Urothelium cell line (cell line): ENCODE measurements at regions not wholly inside any gene's neighbourhood (a gene's known extent, or its start where the extent isn't known, plus 50 kb on each side); places are given as distances from the start of the nearest gene placed in this dataset.

ENCODE experiments used
- DNase-seq: peaks from one replicate; pipeline ENCODE4 v3.0.0; 2011; ENCODE audit warnings: low spot score, mixed read lengths
- FAIRE-seq: peaks from 2 replicates; lab custom pipeline; 2011; peaks lifted over from hg19 to GRCh38; lab: Jason Lieb, UNC

DNA sequence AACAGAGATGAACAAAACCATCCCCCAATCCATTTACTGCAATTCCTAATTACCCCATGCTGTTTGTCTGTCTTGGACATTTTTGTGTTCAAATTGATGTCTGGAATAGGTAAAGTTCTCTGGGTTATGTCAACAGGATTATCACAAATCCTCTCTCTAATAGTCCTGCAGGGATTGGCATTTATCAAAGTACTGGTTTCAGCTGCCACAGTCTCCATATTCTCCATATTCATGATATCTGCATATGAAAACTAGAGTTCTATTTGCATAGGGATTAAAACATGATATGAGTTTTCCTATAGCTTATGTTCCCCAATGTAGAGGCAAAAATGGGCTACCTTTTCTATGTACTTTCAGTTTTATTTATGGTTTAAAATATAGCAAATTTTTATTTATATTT lies 355.8 kb downstream of the ADRA2A start:
- DNase-seq: no peak
- no peak for FAIRE-seq

DNA sequence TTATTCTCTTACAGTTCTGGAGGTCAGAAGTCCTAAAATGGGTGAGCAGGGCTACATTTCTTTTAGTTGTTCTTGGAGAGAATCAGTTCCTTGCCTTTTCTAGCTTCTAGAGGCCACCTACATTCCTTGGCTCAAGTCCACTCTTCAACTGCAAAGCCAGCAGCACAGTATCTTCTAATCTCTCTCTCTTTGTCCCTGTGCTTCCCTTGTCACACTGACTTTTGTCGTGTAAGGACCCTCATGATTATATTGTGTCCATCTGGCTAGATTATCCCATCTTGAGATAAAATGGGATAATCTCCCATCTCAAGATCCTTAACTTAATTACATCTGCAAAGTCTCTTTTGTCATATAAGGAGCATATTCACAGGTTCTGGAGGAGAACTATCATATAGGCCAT lies 359.0 kb downstream of the ADRA2A start:
- DNase-seq: no peak
- no peak for FAIRE-seq

DNA sequence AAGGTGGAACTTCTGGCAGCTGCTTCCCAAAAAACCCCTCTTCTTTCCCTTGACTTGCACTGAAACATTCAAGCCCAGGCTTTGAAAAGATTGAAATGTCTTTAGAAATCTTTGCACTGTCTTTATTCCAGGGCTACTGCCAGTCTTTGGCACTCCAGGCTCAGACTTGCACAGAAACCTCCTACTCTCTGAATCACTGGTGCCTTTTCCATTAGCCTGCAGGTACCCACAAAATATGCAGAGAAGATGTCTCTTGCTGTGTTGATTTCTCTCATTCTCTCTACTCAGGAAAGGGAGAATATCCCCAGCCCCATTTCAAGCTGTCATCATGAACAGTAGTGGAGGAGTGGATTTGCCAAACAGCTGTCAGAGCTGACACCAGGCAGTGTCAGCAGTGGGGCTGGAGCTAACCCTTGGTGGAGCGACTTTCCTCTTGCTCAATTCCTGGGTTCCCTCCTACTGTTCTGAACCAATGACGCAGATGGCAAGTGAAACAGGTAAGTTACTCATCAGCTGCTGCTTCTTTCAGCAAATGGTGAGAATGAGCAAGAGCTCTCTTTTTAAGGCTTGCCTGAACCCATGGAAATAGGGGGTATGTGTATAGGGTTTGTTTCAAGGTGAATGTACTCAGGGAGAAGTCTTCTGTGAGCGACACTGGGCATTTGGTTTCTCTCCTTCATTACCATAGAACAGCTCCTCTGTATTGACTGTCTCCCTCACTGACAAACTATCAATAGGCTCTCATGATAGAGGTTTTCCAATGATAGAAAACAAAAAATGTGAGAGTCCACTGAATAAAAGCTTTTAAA lies 362.4 kb downstream of the ADRA2A start:
- FAIRE-seq: no peak
- no peak for DNase-seq

DNA sequence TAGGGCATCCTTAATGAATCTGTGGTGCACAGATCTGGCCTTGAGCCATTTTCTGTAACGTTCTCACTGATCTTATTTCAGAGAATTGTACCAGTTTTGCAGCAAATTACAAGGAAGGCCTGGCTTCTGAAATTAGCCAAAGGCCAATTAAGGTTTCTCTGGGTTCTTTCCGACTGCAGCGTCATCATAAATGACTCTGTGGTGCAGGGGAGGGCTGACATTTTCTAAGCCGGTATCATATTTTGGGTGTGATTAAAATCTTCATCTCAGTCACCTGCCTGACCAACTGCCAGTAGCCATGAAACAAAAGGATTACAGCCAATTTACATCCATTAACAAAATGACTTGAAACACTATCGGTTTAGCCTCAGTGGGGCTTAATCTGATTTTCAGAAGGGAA lies 363.7 kb downstream of the ADRA2A start:
- DNase-seq (no peak), FAIRE-seq (no peak)

DNA sequence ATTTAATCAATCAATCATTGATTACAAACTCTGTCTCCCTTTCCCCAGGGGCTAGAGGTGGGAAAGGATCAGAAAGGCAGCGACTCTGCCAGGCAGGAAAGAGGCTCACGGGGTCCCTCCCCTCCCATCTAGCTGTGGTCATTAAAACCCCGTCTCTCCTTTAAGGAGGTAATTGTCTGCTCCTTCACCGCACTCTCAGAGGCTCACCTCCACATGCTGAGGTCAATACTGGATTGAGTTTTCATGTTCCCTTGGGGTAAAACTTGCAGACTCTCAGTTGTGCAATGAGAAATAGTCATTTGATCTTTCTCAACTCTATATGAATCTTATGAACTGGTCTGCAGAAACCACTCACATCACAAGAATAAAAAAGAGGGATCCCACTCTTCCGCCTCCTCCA lies 368.8 kb downstream of the ADRA2A start:
- FAIRE-seq (no peak), DNase-seq (no peak)

DNA sequence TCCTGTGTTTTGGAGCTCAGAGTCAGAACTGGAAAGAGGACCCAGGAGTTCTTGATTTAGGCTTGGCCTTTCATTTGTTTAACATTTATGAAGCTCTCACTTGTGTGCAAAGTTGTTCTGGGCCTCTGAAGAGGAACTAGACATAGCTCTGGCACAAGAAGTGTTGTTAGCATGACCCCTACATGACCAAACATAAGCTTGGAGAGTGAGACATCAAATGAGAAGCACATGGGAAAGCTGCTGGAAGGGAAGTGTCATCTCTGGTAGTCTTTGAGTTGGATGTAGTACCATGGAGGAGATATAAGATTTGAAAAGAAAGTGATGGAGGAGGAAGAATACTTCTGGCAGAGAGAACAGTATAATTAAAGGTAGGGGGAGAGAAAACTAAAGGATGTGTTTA lies 370.1 kb downstream of the ADRA2A start:
- FAIRE-seq: no peak

DNA sequence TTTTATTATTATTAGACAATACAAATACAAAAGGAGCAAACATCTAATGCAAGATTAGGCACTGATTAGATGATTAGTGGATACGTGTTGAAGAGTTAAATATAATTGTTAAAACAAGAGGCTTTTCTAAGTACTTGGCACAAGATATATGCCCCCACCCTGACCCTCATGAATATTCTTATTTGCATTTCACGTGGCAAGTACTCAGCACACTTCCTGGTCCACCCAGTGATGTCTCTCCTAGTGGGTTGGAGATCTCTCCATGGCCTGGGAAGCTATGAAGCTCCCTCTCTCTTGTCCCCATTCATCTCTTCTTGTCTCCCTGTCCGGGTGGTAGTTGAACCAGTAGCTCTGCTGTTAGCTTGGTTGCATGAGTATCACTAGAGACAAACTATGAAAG lies 375.3 kb downstream of the ADRA2A start:
- no peak for DNase-seq
- no peak for FAIRE-seq

More for the DNA sequence above, 370.1 kb downstream of the ADRA2A start:
- no peak for DNase-seq

DNA sequence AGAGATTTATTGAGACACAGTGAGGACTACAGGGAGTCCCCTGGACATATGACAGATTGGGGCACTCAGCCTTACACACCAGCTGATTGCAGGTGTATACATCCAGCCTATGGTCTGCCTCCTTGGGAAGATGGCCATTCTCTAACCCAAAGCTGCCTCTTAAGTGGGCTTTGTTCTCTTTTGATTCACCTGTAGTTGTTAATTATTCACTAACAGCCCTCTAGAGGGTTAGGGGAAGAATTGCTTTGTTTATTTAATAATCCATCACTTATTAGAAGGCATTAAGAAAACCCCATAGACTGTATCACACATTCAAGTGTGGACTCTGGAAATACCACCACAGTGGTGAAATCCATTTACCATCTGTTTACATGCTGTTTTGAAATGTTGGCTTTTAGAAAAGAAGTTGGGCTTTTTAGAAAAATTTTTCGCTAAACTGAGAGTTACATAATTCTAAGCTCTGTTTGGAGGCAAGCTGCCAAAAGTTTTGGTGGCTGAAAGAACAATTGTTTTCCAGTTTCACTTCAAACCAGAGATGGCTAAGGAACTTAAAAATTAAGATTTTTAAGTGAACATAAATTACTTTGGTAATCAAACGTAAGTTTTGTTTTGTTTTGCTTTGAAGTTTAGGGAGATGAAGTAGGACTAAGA lies 379.1 kb downstream of the ADRA2A start:
- DNase-seq: no peak
- no peak for FAIRE-seq

DNA sequence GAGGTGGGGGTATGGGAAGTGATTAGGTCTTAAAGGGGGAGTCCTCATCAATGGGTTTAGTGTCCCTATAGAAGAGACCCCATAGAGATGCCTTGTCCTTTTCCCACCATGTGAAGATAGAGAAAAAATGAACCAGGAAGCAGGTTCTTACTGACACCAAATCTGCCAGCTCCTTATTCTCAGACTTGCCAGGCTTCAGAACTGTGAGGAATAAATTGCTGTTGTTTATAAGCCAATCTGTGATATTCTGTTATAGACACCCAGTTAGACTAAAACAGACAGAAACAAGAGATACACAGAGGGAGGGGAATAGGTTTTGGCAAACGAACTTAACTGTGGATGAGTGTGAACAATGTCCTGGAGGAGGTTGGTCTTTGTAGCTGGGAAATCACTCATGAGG lies 381.4 kb downstream of the ADRA2A start:
- FAIRE-seq: no peak

DNA sequence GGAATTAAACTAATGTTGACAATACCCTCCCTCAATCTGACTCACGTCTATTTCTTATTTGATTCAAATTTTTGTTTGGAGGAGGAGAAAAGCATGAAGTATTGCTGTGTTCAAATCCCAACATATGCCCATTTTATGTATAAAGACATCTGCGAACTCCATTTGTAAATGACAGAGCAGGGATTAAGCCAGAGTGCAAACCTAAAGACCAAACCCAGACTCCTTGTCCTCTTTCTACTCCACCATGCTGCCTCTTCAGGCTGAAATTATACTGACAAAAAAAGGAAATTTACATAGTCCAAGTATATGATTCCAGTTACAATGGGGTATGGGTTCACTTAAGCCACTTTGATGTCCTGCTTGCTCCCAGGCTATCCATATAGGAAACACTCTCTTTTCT lies 383.1 kb downstream of the ADRA2A start:
- DNase-seq (no peak), FAIRE-seq (no peak)

More for the DNA sequence above, 381.4 kb downstream of the ADRA2A start:
- DNase-seq: no peak

DNA sequence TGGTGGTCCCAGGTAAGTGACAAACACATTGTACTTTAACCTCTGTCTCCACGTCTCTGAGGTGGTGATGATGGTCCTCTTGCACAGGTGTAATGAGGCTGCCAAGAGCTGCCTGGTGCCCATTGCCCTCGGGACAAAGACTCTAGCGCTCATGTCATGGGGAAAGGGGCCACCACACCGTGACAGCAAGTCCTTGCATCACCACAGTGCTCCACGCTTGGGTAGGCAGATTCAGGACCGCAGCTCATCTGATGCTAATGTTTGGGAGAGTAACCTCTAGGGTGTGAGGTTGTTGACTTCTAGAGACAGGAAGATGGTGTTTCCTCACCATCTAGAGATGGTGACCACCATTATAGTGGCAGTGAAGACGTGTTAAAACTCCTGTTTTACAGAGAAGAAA lies 395.6 kb downstream of the ADRA2A start:
- FAIRE-seq: no peak

DNA sequence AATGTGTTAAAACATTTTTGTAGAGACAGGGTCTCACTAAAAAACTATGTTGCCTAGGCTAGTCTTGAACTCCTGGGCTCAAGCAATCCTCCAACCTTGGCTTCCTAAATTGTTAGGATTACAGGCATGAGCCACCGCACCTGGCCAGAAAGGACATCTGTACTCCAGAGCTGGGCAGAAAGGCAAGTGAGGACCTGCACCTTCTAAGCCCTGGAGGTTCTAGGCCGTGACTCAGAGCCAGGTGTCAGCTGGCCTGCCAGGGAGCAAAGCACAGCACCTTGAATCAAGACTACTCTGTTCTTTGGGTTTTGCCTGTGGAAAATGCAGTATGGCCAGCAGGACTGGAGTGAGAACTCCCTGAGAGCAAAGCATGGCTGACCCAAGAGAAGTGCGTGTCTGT lies 396.5 kb downstream of the ADRA2A start:
- FAIRE-seq: no peak
- no peak for DNase-seq

More for the DNA sequence above, 395.6 kb downstream of the ADRA2A start:
- DNase-seq: no peak

DNA sequence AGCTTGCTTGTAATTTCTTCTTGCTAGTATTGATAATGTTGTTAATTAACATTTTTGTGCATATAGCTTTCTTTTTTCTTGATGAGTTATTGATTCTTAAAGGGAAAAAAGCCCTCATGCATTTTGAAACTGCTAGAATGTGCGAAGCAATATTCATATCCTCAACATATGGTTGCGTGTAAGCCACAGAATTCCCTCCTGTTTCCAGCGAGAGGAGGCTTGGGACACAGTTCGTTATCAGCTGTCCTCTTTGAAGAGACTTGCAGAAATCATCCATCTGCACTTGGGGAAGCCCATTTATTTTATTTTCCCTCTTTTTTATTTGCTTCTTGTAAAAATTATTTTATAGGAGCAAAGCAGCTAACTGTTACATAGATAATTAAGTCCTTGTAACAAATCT lies 398.0 kb downstream of the ADRA2A start:
- FAIRE-seq: no peak
- no peak for DNase-seq

DNA sequence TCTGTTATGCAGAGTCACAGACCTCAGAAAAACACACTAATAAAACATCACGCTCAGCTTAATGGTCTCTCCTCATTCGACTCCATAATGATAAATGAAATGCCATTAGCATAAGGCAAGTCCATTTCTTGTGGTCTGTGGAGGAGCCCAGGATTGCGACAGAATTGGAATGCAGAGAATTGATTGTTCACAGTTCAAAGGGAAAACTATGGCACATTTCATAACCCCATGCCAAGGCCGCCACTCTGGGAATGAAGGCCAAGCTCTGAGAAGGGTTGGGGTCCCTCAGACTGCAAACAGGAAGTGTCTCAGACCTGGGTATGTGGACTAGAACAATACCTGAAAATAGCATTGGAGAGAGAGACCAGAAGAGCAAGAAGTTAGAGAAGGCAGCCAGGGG lies 398.9 kb downstream of the ADRA2A start:
- FAIRE-seq (no peak), DNase-seq (no peak)

DNA sequence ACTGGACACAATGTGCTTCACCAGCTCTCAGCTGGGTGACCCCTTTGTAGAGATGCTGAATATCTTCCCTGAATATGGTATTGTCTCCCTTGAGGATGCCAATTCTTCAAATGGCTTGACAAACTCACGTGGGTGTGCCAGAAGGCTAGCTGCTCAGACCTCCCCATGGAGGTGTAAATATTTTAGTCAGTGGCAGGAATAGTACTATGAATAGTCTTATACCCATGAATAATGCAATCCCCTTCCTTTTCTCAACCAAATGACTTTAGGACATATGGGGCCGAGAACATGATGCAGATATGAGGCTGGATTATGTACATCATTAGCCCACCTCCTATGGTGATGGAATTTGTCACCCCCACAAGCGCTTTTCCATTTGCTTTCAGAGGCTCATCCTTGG lies 401.8 kb downstream of the ADRA2A start:
- no peak for FAIRE-seq
- DNase-seq: no peak

DNA sequence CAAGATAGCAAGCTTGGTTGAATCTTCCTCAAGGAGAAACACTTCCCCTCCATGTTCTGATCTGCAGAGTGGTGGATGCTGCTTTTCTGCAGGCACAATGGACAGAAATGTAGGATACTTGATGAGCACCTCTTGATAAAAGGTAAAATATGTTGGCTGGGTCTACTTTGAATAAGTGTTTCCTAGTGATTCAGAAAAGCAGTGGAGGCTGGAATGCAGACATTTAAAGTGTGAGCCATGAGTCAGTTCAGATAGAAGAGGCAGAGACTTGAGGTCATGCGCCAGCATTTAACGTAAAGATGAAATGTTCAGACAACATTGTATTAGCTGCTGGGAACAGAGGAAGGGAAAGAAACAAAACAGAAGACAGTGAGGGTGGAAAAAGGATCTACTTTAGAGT lies 403.1 kb downstream of the ADRA2A start:
- FAIRE-seq (no peak), DNase-seq (no peak)

DNA sequence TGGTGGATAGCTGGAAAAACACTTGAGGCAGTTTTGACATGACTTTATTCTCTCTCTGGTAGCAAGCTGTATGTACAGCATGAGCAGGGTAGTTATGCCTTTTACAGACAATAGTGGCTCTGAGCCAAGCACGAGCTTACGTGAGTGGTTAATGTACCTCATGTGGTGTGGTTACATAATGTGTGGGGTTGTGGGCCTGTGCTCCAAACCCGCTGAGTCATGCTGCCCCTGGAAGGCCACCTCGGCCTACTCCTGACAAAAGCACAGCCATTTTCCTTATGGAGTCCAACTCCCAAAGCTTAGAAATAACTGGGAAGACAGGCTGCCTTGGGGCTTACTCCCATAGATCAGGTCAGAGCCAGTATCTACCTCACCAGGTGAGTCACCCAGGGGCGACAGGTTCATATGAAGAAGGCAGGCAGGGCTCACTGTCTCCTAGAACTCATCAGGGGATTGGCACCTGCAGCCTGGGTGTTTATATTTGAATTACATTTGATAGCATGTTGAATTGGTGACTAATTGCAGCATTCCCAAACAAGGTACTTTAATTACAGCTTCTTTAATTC lies 404.5 kb downstream of the ADRA2A start:
- DNase-seq (peak; percentile 22), FAIRE-seq (peak; percentile 37)

DNA sequence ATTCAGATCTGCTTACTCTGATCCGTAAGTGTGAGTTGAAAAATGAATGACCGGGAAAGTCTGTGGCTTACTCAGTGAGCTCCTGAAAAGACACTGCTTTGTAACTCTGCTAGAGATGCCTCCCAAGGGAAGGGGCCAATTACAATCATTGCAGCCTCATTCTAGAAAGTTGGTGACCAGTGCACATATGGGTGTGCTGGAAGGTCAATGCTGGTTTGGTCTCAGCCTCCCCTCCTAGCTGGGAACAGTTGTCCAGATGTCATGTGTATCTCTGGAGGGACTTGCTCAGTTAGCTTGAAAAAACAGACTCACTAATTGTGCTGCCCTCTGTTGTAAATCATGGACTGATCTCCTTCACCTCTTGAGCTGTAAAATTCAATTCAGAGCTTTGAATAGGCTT lies 405.0 kb downstream of the ADRA2A start:
- DNase-seq: no peak
- no peak for FAIRE-seq

DNA sequence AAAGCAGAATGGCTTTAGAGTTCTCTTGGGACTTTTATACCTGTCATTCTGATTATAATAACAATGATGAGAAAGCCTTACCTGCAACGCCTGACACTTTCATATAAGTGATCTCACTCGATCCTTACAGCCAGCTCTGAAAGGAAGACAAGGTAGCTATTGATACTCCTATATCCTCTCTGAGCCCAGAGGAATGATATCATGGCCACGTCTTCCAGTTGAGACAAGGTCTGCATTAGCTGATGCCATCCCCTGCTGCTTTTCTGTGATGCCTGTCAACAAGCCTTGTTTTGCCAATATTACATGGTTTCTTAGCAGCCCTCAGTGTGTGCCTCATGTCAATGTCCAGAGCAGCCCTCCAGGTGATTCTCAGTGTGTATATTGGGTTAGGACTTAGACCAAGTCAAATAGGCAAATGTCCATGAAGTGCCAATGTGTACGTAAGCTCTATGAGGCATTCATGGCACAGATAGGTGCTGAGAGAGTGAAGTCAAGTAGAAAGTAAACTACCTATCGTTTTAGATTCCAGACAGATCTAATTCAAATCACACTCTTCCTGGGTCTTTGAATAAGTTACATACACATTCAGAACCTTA lies 405.9 kb downstream of the ADRA2A start:
- DNase-seq (no peak), FAIRE-seq (no peak)

DNA sequence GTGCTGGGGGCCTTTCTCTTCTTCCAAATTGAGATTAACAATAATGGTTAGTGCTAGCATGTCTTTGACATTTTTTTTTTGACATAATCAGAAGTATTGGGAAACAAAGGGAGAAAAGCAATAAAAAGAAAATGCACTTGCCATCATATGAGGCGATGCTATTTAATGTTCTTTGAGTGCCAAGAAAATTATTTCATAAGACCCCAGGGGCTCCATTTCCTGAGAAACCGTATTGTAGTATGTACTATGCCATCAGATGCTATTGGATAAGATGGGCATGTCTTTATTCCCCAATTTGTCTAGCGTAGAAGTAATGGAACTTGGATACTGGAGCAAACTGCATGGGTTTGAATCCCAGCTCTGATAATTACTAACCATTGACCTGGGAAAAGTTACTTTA lies 408.9 kb downstream of the ADRA2A start:
- no peak for FAIRE-seq
- no peak for DNase-seq

DNA sequence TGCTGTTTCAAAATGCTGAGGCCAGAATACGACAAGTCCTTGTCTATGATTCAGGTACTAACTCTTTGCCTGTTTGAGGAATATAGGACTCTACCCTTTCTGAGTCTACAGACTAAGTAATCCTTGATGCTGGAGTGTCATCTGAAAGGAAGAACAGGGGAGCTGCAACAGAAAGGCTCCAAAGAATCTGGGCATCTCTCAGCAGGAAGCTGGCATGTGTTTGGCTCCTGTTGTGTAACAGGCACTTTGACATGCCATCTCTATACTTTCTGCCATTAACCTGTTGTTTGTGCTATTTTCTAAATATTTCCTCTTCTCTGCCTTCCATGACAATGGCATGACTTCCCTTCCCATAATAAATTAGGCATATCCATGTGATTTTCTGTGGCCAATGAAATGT lies 409.5 kb downstream of the ADRA2A start:
- no peak for FAIRE-seq
- no peak for DNase-seq

DNA sequence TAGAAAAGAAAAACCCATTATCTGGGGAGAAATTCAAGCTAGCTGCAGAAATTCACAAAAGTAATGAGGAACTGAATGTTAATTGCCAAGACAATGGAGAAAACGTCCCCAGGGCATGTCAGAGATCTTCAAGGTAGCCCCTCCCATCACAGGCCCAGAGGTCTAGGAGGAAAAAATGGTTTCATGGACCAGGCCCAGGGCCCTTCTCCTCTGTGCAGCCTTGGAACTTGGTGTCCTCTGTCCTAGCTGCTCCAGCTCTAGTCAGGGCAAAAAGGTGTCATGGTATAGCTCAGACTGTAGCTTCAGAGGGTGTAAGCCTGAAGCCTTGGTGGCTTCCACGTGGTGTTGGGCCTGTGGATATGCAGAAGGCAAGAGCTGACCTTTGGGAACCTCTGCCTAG lies 411.8 kb downstream of the ADRA2A start:
- DNase-seq: no peak
- no peak for FAIRE-seq
